CD14-positive monocyte (primary cell): ENCODE measurements at regions not wholly inside any gene's neighbourhood (a gene's known extent, or its start where the extent isn't known, plus 50 kb on each side); places are given as distances from the start of the nearest gene placed in this dataset.

Source experiments
- DNase-seq, 3 donors: peaks; one replicate each; pipeline ENCODE4 v3.0.0-alpha.2; 2011 to 2022
- H2AFZ ChIP-seq: 2 replicates; pipeline ENCODE4 v1.6.0; 2012; ENCODE audit warnings: mild to moderate bottlenecking, low read depth, low read length, inconsistent platforms; ENCODE audit not compliant: insufficient read depth, poor library complexity, severe bottlenecking
- H3K27ac ChIP-seq, 2 donors: 1 replicate in 1 of 2; 2 replicates in 1 of 2; pipeline ENCODE4 v1.5.1; 2012 to 2013; ENCODE audit warnings: low read length in 2 of 2, control low read depth in 1 of 2, inconsistent platforms in 1 of 2, low read depth in 1 of 2, mild to moderate bottlenecking in 1 of 2
- H3K27me3 ChIP-seq, 2 donors: one replicate each; pipeline versions ENCODE4 v1.6.0 to v1.6.1; 2011 to 2013; ENCODE audit warnings: low read length in 2 of 2; ENCODE audit not compliant: control insufficient read depth in 2 of 2, insufficient read depth in 2 of 2
- H3K36me3 ChIP-seq, 2 donors: replicated peaks in 1 of 2; 1 replicate in 1 of 2; 2 replicates in 1 of 2; pipeline versions ENCODE4 v1.5.1 to v1.6.1; 2012 to 2013; ENCODE audit warnings: low read length in 2 of 2, control low read depth in 1 of 2, inconsistent platforms in 1 of 2, mild to moderate bottlenecking in 1 of 2; ENCODE audit not compliant: insufficient read depth in 2 of 2, control insufficient read depth in 1 of 2
- H3K4me1 ChIP-seq, 2 donors: 1 replicate in 1 of 2; 2 replicates in 1 of 2; pipeline versions ENCODE4 v1.5.1 to v1.6.1; 2012 to 2013; ENCODE audit warnings: low read length in 2 of 2, control low read depth in 1 of 2, inconsistent platforms in 1 of 2, mild to moderate bottlenecking in 1 of 2, moderate library complexity in 1 of 2; ENCODE audit not compliant: insufficient read depth in 2 of 2, control insufficient read depth in 1 of 2
- H3K4me2 ChIP-seq: replicated peaks from 2 replicates; pipeline ENCODE3; 2012; ENCODE audit warnings: low read length, moderate library complexity, mild to moderate bottlenecking; ENCODE audit not compliant: poor library complexity, severe bottlenecking; ENCODE audit errors: extremely low read depth
- H3K4me3 ChIP-seq, 3 experiments: fragments of 200-600 bp in 1 of 3; sonication (generic) in 1 of 3; replicated peaks in 1 of 3; 1 replicate in 2 of 3; 2 replicates in 1 of 3; pipeline ENCODE4 v1.5.1; 2011 to 2013; ENCODE audit warnings: low read length in 3 of 3, mild to moderate bottlenecking in 3 of 3, control low read depth in 2 of 3, low read depth in 2 of 3, inconsistent platforms in 1 of 3, moderate library complexity in 1 of 3
- H3K79me2 ChIP-seq: 2 replicates; pipeline ENCODE4 v1.6.0; 2012; ENCODE audit warnings: mild to moderate bottlenecking, control low read depth, inconsistent platforms, low read length, moderate library complexity; ENCODE audit not compliant: insufficient read depth
- H3K9ac ChIP-seq: 2 replicates; pipeline ENCODE4 v1.6.0; 2017; ENCODE audit warnings: low read length, mild to moderate bottlenecking; ENCODE audit not compliant: insufficient read depth, poor library complexity, severe bottlenecking
- H3K9me3 ChIP-seq, 2 donors: replicated peaks in 1 of 2; 1 replicate in 1 of 2; 2 replicates in 1 of 2; pipeline versions ENCODE4 v1.5.1 to v1.6.1; 2012 to 2013; ENCODE audit warnings: low read length in 2 of 2, control low read depth in 1 of 2; ENCODE audit not compliant: control insufficient read depth in 1 of 2, insufficient read depth in 1 of 2
- H4K20me1 ChIP-seq: 2 replicates; pipeline ENCODE4 v1.6.0; 2012; ENCODE audit warnings: mild to moderate bottlenecking, low read length, control low read depth, moderate library complexity; ENCODE audit not compliant: insufficient read depth
- H3K27ac Mint-ChIP-seq, 7 donors: one replicate each; pipeline ENCODE4 v1.8.0; 2020; ENCODE audit warnings: mild to moderate bottlenecking in 7 of 7, mixed read lengths in 7 of 7, moderate library complexity in 6 of 7, inconsistent platforms in 2 of 7
- H3K27me3 Mint-ChIP-seq, 3 donors: one replicate each; pipeline ENCODE4 v1.8.0; 2021 to 2022; ENCODE audit warnings: low read depth in 3 of 3, mild to moderate bottlenecking in 3 of 3, mixed read lengths in 3 of 3, moderate library complexity in 3 of 3, inconsistent platforms in 1 of 3
- H3K36me3 Mint-ChIP-seq, 2 donors: one replicate each; pipeline ENCODE4 v1.8.0; 2020; ENCODE audit warnings: mixed read lengths in 2 of 2, inconsistent platforms in 1 of 2, mild to moderate bottlenecking in 1 of 2
- H3K4me1 Mint-ChIP-seq: one replicate; pipeline ENCODE4 v1.8.0; 2020; ENCODE audit warnings: mild to moderate bottlenecking, mixed read lengths
- H3K4me3 Mint-ChIP-seq, 2 donors: one replicate each; pipeline ENCODE4 v1.8.0; 2020; ENCODE audit warnings: mild to moderate bottlenecking in 2 of 2, mixed read lengths in 2 of 2, moderate library complexity in 1 of 2
- H3K9me3 Mint-ChIP-seq, 7 donors: one replicate each; pipeline ENCODE4 v1.8.0; 2020 to 2022; ENCODE audit warnings: mixed read lengths in 7 of 7, mild to moderate bottlenecking in 6 of 7, moderate library complexity in 6 of 7, inconsistent platforms in 2 of 7
- CTCF ChIP-seq: fragments of 200-600 bp; IDR thresholded peaks from one replicate; pipeline ENCODE4 v1.8.0; 2022; ENCODE audit warnings: antibody characterized with exemption, mild to moderate bottlenecking
- WGBS: methylation state at CpG from one replicate; pipeline ENCODE4 v1.1.5; 2013; ENCODE audit warnings: missing lambda C conversion rate; ENCODE audit not compliant: insufficient coverage; 5-methylcytosine and 5-hydroxymethylcytosine counted together
- intact Hi-C, 2 donors: fragments of 100-400 bp; cut with micrococcal nuclease; formaldehyde crosslinking; loops; one replicate each; pipeline versions ENCODE4 v1.15.0 to v1.15.1; 2023

- no peaks in the 10 kb centered on the region for H3K4me1 Mint-ChIP-seq
- no peak for DNase-seq
- H3K36me3 Mint-ChIP-seq = no peaks in the 10 kb centered on the region
- H3K4me1 ChIP-seq = no peaks in the 10 kb centered on the region
- H3K9ac ChIP-seq = no peak overlapping the region
- no CpG with 5 or more reads among the region's 2 CpGs for WGBS
- no peaks in the 10 kb centered on the region for H3K27me3 Mint-ChIP-seq
- no peaks in the 10 kb centered on the region for H4K20me1 ChIP-seq
- H3K27ac Mint-ChIP-seq = no peak overlapping the region
- no peak overlapping the region for H3K4me3 Mint-ChIP-seq
- intact Hi-C loops = no loop called here
- no peaks in the 10 kb centered on the region for H3K9me3 ChIP-seq
- H3K9me3 Mint-ChIP-seq = peaks cover 0 to 3% (median 1%) of the 10 kb centered on the region in 7 donors
- TF ChIP-seq CTCF = no peak
- H3K36me3 ChIP-seq = no peaks in the 10 kb centered on the region
- no peaks in the 10 kb centered on the region for H3K27me3 ChIP-seq
- no peak overlapping the region for H3K27ac ChIP-seq
- no peak overlapping the region for H3K4me2 ChIP-seq
- no peak overlapping the region for H3K4me3 ChIP-seq
- no peaks in the 10 kb centered on the region for H3K79me2 ChIP-seq
- H2AFZ ChIP-seq = no peak overlapping the region
Measured at GRCh38 chr3:132963786-132964185, 74.4 kb upstream of the TMEM108 start.

DNA sequence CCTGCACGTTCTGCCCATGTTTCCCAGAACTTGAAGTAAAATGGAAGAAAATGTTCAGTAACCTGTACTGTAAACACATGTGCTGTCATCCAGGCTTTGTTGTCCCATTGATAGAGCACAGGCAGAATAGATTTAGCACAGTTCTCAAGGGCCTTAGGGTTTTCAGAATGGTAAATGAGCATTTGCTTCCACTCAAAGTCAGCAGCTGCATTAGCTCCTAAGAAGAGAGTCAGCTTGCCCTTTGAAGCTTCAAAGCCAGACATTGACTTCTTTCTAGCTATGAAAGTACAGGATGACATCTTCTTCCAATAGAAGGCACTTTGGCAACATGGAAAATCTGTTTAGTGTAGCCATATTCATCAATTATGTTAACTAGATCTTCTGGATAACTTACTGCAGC, 76.2 kb upstream of the TMEM108 start:
- no peaks in the 10 kb centered on the region for H3K4me1 ChIP-seq
- no peak overlapping the region for H2AFZ ChIP-seq
- TF ChIP-seq CTCF = no peak
- WGBS = 100% methylated on average over 1 of the region's 1 CpG
- no peaks in the 10 kb centered on the region for H3K36me3 Mint-ChIP-seq
- H3K9ac ChIP-seq = no peak overlapping the region
- no peak overlapping the region for H3K4me3 Mint-ChIP-seq
- H3K36me3 ChIP-seq = no peaks in the 10 kb centered on the region
- no peak overlapping the region for H3K27ac Mint-ChIP-seq
- no peak overlapping the region for H3K4me2 ChIP-seq
- H3K4me1 Mint-ChIP-seq = no peaks in the 10 kb centered on the region
- H3K79me2 ChIP-seq = no peaks in the 10 kb centered on the region
- H3K27me3 Mint-ChIP-seq = no peaks in the 10 kb centered on the region
- H3K27me3 ChIP-seq = no peaks in the 10 kb centered on the region
- H3K4me3 ChIP-seq = no peak overlapping the region
- peaks cover 0 to 6% (median 2%) of the 10 kb centered on the region in 7 donors for H3K9me3 Mint-ChIP-seq
- DNase-seq = no peak
- H3K27ac ChIP-seq = no peak overlapping the region
- peaks cover 0 to 2% of the 10 kb centered on the region in 2 donors for H3K9me3 ChIP-seq
- intact Hi-C loops = no loop called here
- H4K20me1 ChIP-seq = no peaks in the 10 kb centered on the region
